Suprapubic skin (tissue), 3 donors: ENCODE measurements at regions not wholly inside any gene's neighbourhood (a gene's known extent, or its start where the extent isn't known, plus 50 kb on each side); places are given as distances from the start of the nearest gene placed in this dataset.

Experiments
- POLR2AphosphoS5 ChIP-seq, 3 donors: sonication (generic); formaldehyde crosslinking; IDR thresholded peaks; one replicate each; pipeline ENCODE4 v1.6.1; 2017; ENCODE audit warnings: antibody characterized with exemption in 3 of 3
- TF ChIP-seq, protein P1 (sequence below), 2 donors: fragments of 200-600 bp in 1 of 2; fragments of 450-650 bp in 1 of 2; sonication (generic) in 1 of 2; IDR thresholded peaks; one replicate each; pipeline ENCODE4 v1.5.1; 2016 to 2019; ENCODE audit warnings: antibody characterized with exemption in 2 of 2, mild to moderate bottlenecking in 1 of 2, moderate library complexity in 1 of 2

DNA sequence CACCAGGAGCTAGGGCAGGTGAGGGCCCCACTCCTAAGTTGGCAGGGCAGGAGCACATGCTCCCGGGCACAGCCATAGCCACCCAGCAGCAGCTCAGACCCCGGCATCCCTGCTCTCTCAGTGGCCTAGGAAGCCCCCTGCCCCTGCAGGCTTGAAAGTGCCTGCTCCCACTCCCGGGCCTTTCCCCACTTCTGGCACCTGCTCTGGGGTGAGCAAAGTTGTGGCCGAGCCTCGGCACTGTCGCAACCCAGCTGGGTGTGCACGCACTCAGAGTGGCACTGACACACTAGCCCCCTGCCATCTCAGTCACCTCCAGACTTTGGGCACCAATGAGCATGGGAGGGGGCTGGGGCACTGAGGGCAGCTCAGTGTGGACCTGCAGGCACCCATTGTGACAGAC is 60.8 kb upstream of the CDKN2AIP start:
- TF ChIP-seq, protein P1, sequence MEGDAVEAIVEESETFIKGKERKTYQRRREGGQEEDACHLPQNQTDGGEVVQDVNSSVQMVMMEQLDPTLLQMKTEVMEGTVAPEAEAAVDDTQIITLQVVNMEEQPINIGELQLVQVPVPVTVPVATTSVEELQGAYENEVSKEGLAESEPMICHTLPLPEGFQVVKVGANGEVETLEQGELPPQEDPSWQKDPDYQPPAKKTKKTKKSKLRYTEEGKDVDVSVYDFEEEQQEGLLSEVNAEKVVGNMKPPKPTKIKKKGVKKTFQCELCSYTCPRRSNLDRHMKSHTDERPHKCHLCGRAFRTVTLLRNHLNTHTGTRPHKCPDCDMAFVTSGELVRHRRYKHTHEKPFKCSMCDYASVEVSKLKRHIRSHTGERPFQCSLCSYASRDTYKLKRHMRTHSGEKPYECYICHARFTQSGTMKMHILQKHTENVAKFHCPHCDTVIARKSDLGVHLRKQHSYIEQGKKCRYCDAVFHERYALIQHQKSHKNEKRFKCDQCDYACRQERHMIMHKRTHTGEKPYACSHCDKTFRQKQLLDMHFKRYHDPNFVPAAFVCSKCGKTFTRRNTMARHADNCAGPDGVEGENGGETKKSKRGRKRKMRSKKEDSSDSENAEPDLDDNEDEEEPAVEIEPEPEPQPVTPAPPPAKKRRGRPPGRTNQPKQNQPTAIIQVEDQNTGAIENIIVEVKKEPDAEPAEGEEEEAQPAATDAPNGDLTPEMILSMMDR (IDR thresholded peaks at IDR 0.05), result no peak
- no peak for TF ChIP-seq POLR2AphosphoS5 (IDR thresholded peaks at IDR 0.05)
